ENCODE measurements at regions not wholly inside any gene's neighbourhood (a gene's known extent, or its start where the extent isn't known, plus 50 kb on each side); places are given as distances from the start of the nearest gene placed in this dataset.

- WGBS (ENCODE audit: low lambda C conversion rate, missing lambda C conversion rate): 76% methylated on average over 9 of the region's 9 CpGs
- Histone ChIP-seq H3K79me2 (no peaks in the 10 kb centered on the region), H3K9me3 (ENCODE audit: low read depth) (no peaks in the 10 kb centered on the region), H3K4me3 (no peak overlapping the region), H3K27ac (peak overlapping the region; percentile 40), H3K27me3 (no peaks in the 10 kb centered on the region), H3K4me1 (ENCODE audit: insufficient read depth) (no peaks in the 10 kb centered on the region), H2AFZ (no peak overlapping the region), H4K20me1 (ENCODE audit: insufficient read depth, poor library complexity, severe bottlenecking) (no peaks in the 10 kb centered on the region), H3K36me3 (replicated peaks; ENCODE audit: insufficient read depth, low read depth) (no peaks in the 10 kb centered on the region), H3K9me2 (replicated peaks; ENCODE audit: insufficient read depth) (no peaks in the 10 kb centered on the region), H3K4me2 (no peak overlapping the region)
- DNase-seq (ENCODE audit: low spot score): peak; percentile 73
- TF ChIP-seq CTCF (IDR thresholded peaks at IDR 0.05; ENCODE audit: poor library complexity) (no peak), EZH2phosphoT487 (IDR thresholded peaks at IDR 0.05; ENCODE audit: low read depth, severe bottlenecking, unreplicated experiment) (no peak), EZH2 (IDR thresholded peaks at IDR 0.05; ENCODE audit: borderline replicate concordance) (no peak)
Observed at GRCh38 chr19:31214086-31214485, 135.2 kb downstream of the TSHZ3 start.

GRCh38 chr19:31211088-31211487 is 138.1 kb downstream of the TSHZ3 start:
- Histone ChIP-seq H2AFZ (no peak overlapping the region), H3K27me3 (no peaks in the 10 kb centered on the region), H3K79me2 (no peaks in the 10 kb centered on the region), H4K20me1 (ENCODE audit: insufficient read depth, poor library complexity, severe bottlenecking) (no peaks in the 10 kb centered on the region), H3K36me3 (replicated peaks; ENCODE audit: insufficient read depth, low read depth) (no peaks in the 10 kb centered on the region), H3K9me2 (replicated peaks; ENCODE audit: insufficient read depth) (no peaks in the 10 kb centered on the region), H3K4me2 (no peak overlapping the region), H3K9me3 (ENCODE audit: low read depth) (no peaks in the 10 kb centered on the region), H3K27ac (no peak overlapping the region), H3K4me3 (no peak overlapping the region), H3K4me1 (ENCODE audit: insufficient read depth) (no peaks in the 10 kb centered on the region)
- no peak for DNase-seq (ENCODE audit: low spot score)
- WGBS (ENCODE audit: low lambda C conversion rate, missing lambda C conversion rate): 86% methylated on average over 3 of the region's 3 CpGs
- TF ChIP-seq EZH2 (IDR thresholded peaks at IDR 0.05; ENCODE audit: borderline replicate concordance) (no peak), EZH2phosphoT487 (IDR thresholded peaks at IDR 0.05; ENCODE audit: low read depth, severe bottlenecking, unreplicated experiment) (no peak), CTCF (IDR thresholded peaks at IDR 0.05; ENCODE audit: poor library complexity) (no peak)

GRCh38 chr19:31205887-31206518 is 143.2 kb downstream of the TSHZ3 start:
- H3K9me2 ChIP-seq (replicated peaks; ENCODE audit: insufficient read depth): no peaks in the 10 kb centered on the region
- DNase-seq (ENCODE audit: low spot score): no peak

More at GRCh38 chr19:31205887-31206518, 143.2 kb downstream of the TSHZ3 start:
- Histone ChIP-seq H3K9me3 (ENCODE audit: low read depth) (no peaks in the 10 kb centered on the region), H3K27ac (no peak overlapping the region), H3K27me3 (no peaks in the 10 kb centered on the region), H3K4me2 (no peak overlapping the region), H3K79me2 (no peaks in the 10 kb centered on the region), H3K4me1 (ENCODE audit: insufficient read depth) (no peaks in the 10 kb centered on the region), H4K20me1 (ENCODE audit: insufficient read depth, poor library complexity, severe bottlenecking) (no peaks in the 10 kb centered on the region), H3K36me3 (replicated peaks; ENCODE audit: insufficient read depth, low read depth) (no peaks in the 10 kb centered on the region), H3K4me3 (no peak overlapping the region), H2AFZ (no peak overlapping the region)
- 88% methylated on average over 2 of the region's 2 CpGs for WGBS (ENCODE audit: low lambda C conversion rate, missing lambda C conversion rate)
- TF ChIP-seq EZH2phosphoT487 (IDR thresholded peaks at IDR 0.05; ENCODE audit: low read depth, severe bottlenecking, unreplicated experiment) (no peak), CTCF (IDR thresholded peaks at IDR 0.05; ENCODE audit: poor library complexity) (no peak), EZH2 (IDR thresholded peaks at IDR 0.05; ENCODE audit: borderline replicate concordance) (no peak)

Measured in hepatocyte (in vitro differentiated cells).